CD4-positive, alpha-beta T cell treated with Interleukin-1 beta for 1 hour (primary cell): ENCODE measurements at regions not wholly inside any gene's neighbourhood (a gene's known extent, or its start where the extent isn't known, plus 50 kb on each side); places are given as distances from the start of the nearest gene placed in this dataset.

ENCODE experiments used
- DNase-seq, 2 donors: peaks; one replicate each; pipeline ENCODE4 v3.0.0-alpha.2; 2020 to 2022

DNA sequence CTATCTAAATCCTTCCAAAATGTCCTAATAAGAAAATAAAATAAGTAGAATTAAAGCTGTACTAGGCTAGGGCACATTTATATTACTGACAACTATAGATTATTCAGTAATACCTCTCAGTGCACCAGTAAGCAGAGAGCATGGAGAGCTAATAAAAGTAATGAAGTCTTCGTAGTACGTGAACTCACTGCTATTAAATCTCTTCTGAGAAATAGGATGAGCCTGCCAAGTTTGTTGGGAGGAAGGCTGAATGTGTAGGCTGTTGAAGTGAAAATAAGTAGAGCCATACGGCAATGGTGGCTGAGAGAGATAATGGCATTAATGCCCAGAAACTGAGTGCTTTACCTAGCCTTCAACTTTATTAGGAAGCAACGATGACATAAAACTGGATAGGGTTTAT is 73.9 kb upstream of the NR5A2 start:
- no peak for DNase-seq

DNA sequence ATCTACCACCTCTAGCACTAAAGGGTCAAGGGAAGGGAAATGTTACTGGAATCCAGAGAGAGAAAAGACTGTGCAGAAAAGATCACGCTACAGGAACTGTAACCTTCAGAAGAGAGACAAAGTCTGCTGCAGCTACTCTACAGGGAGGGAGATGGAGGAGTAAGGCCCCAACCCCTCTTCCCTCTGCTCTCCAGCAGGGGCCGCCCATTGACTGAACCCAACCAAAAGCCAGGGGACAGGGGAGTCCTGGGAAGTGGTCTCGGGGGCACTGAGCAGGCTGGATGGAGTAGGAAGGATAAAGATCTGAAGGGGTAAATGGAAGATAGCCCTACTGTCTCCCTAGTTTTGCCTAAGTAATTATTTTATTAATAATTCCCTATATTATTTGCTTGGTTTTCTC is 72.8 kb upstream of the NR5A2 start:
- DNase-seq: no peak

DNA sequence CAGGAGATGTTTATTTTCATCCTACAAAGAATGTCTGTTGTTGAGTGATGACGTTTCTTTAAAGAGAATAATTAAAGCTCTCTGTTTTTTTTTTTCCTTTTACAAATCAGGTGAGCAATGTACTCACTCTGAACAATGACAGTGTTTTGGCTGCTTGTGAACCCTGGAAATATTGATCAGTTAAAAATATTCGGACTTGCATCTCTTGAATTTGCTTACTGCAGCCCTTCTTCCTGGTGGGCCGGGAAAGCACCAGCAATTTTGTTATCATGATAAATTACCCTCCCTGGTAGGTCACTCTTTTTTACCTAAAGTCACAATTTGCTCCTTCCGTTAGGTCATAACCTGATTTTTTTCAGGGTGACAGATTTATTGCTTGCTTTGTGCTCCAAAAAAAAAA is 72.3 kb upstream of the NR5A2 start:
- no peak for DNase-seq

DNA sequence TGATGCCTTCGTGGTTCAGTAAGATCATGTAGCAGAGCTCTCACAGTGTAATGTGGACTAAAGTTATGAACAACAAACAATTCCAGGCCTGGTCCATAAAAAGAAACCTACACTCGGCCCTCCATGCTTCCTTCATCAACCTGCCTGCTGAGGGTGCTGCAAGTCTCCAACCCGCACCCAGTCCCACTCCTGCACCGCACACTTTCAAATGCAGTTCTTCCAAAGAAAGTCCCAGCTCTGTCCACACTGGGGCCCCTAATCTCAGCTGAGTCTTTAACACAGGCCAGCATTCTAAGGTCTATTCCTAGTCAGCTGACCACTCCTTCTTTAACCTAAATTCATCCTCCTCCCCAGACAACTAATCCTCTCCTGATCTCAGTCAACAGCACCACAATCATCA is 71.5 kb upstream of the NR5A2 start:
- no peak for DNase-seq

DNA sequence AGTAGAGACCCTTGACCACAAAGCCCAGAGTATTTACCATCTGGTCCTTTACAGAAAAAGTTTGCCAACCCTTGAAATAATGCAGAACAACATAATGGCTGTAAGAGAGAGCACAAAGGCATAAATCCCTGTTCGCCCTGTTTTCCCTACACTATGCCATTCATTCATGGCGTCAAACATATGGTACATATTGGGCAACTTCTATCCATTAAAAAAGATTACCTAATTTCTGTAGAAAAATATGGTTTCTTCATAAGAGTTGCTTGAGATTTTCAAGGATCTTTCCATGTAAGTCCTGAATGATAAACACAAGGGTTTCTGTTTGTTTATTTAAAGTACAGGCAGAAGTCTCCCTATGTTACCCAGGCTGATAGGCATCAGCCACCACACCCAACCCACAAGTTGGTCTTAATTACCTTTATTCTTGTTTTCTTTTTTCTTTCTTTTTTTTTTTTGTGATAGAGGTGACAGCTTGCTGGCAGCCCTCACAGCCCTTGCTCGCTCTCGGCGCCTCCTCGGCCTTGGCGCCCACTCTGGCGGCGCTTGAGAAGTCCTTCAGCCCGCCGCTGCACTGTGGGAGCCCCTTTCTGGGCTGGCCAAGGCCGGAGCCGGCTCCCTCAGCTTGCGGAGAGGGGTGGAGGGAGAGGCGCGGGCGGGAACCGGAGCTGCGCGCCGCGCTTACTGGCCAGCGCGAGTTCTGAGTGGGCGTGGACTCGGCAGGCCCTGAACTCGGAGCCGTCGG is 68.3 kb upstream of the NR5A2 start:
- no peak for DNase-seq

DNA sequence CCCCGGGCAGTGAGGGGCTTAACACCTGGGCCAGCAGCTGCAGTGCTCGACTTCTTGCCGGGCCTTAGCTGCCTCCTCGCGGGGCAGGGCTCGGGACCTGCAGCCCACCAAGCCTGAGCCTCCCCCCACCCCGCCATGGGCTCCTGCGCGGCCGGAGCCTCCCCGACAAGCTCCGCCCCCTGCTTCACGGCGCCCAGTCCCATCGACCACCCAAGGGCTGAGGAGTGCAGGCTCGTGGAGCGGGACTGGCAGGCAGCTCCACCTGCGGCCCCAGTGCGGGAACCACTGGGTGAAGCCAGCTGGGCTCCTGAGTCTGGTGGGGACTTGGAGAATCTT is 67.8 kb upstream of the NR5A2 start:
- DNase-seq: no peak

DNA sequence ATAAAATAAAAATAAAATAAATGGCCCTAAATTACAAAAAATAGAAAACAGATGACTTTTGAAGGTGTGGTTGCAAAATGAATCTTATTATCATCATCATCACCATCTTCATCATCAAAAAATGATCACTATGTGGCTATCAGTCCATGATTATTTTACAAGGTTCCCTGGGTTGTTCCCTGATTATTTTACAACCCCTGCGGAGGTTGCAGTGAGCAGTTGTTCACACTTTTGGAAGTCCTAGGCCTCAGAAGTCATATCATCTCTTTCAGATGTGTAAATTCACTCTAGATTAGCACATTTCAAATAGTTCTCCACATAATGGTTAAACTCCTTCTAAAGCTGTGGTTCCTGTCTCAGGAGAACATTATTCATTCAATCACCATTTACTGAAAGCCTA is 57.4 kb upstream of the NR5A2 start:
- no peak for DNase-seq

DNA sequence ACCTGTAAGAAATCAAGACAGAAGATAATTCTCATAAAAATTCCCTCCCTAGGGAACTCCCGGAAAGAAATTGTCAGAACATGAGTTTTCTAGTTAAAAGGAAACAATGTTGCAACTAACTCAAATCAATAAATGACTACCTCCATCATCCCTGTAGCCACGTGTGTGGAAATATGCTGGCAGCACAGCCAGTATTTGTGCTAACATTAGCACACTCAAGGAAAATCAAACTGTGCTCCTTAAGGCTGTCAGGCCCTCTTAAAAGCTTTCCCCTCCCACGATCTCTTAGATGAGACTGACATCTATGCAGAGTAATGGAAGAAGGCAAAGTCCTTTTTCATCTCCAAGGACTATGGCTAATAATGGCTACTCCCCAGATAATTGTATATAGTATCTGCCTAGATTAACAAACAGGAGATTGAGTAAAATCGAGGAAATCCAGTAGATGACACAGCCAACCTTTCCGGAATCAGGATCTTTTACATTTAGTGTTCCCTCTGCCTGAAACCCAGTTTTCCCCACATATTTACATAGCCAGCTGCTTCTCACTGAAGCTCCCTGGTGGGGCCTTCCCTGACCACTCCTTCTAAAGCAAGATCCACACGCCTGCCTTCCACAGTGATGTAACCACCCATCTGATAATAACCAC is 50.9 kb upstream of the NR5A2 start:
- no peak for DNase-seq
